ENCODE measurements at regions not wholly inside any gene's neighbourhood (a gene's known extent, or its start where the extent isn't known, plus 50 kb on each side); places are given as distances from the start of the nearest gene placed in this dataset.

- no peak for TF ChIP-seq CTCF (IDR thresholded peaks at IDR 0.05)
- TF ChIP-seq EZH2 (IDR thresholded peaks at IDR 0.05; ENCODE audit: borderline replicate concordance, insufficient read depth, low read depth, low read length, poor library complexity, severe bottlenecking): no peak
Measured at GRCh38 chr2:193701484-193701883, 1506.8 kb upstream of the TMEFF2 start.

Measured in B cell (primary cell).